ENCODE measurements at regions not wholly inside any gene's neighbourhood (a gene's known extent, or its start where the extent isn't known, plus 50 kb on each side); places are given as distances from the start of the nearest gene placed in this dataset.

DNA sequence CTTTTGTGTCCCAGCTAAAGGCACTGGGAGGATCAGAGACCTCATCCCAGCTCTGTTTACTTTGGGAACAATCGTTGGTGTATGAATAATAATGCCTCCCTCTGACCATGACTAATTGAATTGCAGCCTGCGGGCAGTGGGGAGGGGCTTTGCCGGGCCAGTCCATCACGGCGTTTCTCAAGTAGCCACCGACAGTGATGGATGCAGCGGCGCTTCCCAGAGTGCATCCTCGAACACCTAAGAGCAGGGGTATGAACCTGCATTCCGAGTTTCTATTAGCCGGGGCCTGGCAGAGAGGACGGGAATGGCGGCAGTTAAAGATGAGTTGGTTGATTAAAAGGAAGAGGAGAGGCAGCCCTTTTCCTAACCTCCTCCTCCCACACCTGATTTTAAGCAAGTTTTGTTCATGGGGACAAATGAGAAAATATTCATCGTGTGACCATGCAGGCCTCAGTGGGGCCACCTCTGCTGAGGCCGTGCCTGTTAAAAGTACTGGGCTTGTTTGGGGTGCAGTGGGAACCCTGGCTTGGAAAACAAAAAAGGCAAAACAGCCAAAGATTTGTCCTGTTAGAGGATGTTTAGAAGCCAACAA is 154.1 kb downstream of the FOXA2 start:
- no peak for DNase-seq

DNA sequence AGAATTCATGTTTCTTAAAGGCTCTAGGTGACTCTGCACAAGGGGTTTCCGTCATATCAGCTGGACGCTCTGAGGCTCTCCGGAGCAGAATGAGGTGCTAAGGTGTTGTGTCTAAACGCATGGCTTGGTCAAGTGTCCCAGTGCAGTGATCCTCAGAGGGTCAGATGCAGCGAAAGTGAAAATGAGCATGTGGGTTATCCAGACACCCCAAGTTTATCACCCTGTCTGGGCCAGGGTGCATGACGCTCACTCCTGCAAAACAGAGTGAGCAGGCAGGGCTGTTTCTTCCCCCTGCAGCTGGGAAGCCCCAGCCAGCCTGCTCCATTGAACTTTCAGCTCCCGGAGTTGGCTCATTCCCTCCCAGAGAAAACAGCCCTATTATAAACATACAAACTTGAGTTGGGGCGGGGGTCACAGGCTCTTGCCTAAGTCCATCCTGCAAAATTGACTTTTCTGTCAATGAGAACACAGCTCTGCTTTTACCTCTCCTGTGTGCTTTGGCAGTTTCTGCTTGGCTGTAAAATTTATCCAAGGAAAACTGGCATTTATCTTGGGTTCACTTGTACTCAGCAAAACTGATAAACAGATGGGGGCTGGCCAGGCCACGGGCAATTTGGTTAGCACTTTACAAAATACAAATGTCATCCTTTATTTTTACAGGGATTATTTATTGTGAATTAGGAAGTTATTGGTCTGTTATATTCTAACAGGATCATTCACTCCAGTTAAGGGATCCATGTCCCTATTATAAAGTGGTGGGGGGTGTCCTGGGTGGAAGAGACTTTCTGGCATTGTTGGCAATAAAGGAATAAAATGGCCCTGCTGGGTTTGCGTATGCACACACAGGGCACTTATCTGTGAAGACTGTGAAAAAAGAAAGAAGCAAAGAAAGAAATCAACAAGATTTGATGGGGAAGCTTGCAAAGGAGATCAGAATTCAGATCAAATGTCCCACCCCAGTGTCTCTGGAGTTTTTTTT is 154.9 kb downstream of the FOXA2 start:
- DNase-seq: no peak

DNA sequence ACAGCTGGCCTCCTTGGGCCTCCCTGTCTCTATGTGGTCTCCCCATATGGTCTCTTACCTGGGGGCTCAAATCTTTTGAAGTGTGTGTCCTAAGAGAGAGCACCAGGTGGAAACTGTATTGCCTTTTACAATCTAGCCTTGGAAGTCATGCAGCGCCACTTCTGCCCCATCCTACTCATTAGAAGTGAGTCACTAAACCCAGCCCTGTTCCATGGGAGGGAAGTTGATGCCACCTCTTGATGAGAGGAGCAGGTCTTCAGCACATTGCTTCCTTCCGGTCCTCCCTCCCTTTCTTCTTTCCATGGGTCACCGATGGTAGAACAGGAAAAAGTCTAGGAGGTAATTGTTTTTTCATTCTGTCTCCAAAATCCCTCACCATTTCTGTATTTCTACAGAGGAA is 156.3 kb downstream of the FOXA2 start:
- no peak for DNase-seq

DNA sequence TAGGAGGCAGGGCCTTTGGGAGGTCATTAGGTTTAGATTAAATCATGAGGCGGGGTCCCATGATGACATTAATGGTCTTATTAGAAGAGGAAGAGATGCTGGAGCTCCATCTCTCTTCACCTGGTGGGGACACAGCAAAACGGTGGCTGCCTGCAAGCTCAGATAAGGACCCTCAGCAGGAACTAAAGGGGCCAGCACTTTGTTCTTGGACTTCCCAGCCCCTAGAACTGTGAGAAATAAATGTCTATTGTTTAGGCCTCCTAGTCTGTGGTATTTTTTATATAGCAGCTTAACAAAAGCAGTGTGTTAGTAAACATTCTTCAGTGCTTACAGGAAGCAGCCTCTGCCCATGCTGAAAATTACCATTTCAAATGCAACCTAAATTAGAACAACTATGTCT is 157.6 kb downstream of the FOXA2 start:
- DNase-seq: no peak

DNA sequence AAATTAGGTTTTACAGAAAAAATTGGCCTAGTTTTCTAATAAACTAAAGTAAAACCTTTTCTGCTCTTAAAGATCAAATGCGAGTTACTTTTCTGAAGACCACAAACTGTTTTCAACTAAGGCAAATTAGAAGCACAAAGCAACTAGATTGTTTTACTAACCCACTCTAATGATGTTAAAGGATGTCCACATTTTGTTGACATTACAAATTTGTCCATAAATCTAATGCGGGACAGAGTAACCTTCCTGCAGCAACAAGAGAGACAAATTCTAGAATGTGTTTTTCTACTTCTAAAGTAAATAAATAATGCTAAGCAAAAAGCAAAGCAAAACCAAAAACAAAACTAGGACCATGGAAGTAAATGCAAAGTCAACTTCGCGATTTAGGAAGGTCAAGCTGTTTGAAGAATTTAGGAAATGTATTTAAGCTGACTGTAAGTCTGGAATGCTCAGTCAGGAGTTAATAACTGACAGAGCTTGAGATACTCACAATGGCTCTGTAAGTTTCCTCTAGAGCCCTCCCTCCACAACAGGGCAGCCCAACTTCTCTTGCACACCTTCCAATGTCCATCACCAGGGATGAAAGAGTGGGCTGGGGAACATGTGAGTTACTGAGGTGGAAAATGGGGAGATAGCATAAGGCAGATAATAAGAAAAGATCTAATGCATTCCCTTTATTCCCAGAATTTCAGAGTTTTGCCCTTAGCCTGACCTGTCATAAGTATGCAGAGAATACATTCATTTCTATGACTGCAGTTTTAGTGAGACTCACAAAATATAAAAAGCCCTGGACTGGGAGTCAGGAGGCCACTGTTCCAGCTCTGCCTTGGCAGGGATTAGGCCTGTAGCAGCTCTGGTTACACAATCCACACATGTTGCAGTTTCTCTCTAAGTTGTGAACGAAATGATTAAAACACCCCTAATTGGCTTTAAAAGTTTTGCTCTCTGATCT is 158.8 kb downstream of the FOXA2 start:
- DNase-seq: no peak

DNA sequence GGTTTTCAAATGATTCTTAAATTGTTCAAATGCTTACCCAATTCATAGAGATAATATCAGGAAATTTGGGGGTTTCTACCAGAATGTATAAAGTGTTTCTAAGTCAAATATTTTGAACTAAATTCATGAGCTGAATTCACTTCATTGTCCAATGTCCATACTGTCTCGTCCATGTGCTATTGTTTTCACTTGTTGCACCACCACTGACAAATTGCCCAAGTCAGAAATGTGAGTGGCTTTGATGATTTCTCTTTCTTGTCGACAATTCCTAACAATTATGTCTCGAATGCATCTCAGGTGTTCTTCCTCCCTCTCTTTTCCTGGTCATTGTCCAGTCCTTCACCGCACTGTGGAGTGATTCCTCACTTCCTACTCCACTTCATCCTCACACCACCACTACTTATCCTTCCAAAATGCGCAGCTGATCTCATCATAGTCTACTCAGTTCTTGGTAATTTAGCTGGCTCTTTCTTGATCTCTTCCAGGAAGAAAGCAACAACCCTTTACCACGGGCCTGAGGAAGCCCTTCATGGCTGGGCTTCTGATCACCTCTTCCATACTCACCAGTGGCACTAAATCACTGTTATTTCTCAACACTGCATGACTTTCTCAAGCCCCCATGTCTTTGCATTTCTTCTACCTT is 161.1 kb downstream of the FOXA2 start:
- no peak for DNase-seq

DNA sequence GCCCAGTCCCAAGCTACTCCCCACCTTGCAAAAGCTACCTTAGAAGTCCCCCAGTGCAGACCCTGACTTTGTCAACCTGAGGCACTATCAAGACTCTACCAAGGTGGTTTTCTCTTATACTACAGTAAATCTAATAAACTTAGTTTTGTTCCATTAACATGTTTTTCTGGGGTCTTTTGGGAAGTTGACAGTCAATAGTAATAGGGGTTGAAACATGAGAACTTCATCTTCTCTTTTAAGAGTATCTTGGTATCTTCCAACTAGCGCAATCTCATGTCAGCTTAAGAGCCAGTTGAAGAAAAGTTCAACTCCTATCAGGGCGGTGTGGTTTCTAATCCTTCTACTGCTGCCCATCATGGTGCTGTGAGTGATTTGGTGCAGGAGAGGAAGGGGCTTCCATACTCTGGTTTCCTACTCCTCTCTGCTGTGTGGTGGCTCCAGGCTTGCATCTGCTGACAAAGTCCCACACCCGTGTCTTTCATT is 164.2 kb downstream of the FOXA2 start:
- no peak for DNase-seq

DNA sequence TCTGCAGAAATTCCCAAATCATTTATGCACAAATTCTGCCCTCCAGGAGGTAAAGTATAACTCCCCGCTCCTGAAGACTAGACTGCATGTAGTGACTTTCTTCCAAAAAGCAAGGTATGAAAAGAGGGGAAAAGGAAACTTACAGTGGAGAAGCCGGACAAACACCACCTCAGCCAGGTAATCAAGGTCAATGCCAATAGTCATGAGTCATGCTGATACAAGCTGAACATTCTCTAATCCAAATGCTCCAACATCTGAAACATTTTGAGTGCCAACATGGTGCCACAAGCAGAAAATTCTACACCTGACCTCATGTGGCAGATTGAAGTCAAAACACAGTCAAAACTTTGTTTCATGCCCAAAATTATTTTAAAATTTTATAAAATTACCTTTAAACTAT is 165.6 kb downstream of the FOXA2 start:
- DNase-seq: no peak

DNA sequence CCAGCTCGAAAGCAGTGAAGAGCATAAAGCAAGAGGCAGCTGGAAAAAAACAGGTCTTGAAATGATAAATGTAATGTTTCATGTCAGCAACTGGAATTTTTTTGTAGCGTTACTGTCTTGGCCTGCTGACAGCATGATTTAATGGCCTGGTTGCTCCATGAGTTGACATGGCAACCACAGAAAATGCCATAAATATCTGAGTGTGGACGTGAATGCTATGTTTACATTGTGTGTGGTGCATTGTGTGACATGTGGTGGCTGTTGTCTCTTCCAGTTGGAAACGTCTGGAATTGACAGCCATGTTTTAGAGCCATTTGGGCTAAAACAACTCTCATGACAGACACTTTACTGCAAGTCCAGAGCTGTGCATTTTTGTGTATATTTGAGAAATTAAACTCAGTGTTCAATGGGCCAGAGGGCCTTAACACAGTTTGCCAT is 170.0 kb downstream of the FOXA2 start:
- DNase-seq: no peak

DNA sequence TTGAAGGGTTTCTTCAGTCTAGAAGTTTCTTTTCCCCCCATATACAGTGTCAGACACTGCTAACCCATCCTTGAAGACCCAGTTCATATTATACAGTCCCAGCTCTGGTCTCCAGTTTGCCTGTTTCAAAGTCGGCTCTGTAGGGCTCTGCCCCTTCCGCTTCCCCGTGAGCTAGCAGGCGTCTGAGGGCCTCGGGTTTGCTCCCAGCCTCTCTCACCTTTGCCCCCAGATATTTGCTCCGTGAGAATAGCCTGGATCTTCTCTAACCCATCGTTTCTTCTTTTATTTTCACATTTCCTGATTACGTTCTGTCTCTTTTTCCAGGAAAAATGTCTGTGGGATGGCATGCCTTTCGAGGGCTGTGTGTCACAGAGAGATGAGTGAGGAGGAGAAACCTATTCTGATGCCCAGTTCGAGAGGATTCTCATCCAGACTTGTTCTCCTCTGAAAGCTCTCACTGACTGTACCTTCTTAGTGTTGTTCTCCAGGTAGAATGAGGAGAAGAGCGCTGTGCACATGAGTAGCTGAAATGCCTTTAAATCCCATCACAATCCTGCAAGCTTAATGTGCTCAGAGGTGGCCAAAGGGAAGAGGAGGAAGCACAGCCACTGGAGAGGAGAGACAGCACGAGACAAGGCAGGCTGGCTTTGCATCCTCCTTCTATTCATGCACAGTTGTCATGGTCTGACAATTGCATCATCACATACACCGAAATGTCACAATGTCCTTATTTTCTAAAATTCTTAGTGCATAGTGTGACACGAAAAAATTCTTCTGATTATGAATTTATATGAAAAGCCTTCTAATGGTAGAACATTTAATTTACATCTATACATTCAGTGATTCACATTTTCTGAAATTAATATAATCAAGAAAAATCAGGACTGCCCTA is 171.1 kb downstream of the FOXA2 start:
- DNase-seq: no peak

DNA sequence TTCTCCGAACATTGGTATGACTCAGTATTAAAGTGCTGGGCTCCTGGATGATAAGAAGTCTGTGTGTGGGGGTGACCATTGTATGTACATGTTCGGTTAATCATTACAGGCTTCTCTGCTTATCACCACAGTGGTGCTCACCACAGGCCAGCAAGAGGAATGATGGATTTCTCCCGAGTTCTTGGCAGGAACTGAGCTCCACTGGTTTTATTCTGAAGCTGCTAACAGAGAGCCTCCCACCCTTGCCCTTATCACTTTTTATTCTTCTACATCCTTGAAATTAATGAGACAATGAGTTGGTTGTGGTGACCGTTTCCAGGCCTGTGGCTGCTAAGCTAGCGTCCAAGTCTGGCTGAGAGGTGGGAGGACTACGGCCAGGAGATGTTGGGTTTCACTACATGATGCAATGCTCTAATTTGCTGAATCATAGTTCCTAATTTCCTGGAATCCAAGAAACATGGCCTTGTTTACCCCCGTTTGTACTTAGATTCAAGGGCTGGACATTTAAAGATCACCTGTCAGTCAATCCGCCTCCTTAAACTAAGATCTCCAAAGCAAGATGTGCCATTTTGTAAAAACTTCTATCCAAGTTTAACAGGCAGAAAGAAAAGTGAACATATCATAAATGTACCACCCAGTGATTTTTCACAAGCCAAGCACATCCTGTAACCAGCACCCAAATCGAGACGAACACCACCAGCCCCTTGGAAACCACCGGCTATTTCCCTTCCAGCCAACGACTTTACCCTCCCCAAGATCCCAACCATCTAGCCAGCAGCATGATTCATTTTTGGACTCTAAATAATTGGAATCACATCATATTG is 172.5 kb downstream of the FOXA2 start:
- no peak for DNase-seq

DNA sequence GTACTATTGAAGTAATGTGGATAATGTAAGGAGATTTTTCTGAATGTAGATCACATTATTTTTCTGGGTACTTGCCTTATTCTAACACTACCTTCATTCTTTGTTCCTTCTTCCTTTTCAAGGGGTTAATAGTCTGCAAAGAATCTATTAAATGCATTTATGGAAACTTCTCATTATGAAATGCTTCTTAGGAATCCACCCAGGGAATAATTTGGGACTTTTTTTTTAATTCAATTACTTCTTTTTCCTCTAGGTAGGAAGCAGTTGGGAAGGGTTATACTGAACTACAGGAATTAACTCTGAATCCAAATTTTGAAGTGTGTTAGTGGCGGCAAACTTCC is 173.1 kb downstream of the FOXA2 start:
- DNase-seq: no peak

DNA sequence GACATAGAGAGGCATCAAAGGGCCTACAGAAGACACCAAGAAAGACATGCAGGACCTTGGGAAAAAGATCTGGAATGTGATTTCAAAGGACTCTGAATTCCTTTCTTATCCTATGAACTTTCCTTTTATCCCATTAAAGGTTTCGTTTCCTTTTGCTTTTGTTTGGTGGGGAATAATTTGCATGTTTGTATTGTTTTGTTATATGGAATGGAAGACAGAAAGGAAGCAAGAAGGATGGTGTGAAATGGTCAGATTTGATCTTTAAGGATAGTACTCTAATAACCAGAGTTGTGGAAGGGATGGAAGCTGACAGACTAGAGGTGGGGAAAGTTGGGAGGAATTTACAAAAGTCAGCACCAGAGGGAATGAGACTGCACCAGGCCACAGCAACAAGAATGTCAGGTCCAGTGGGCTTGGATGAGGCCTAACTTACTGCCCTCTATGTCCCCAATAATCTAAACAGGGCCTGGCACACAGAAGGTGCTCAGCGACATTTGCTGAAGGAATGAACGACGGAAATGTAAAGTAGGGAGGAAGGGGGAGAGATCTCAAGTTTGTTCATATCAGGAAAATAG is 173.7 kb downstream of the FOXA2 start:
- DNase-seq: no peak

DNA sequence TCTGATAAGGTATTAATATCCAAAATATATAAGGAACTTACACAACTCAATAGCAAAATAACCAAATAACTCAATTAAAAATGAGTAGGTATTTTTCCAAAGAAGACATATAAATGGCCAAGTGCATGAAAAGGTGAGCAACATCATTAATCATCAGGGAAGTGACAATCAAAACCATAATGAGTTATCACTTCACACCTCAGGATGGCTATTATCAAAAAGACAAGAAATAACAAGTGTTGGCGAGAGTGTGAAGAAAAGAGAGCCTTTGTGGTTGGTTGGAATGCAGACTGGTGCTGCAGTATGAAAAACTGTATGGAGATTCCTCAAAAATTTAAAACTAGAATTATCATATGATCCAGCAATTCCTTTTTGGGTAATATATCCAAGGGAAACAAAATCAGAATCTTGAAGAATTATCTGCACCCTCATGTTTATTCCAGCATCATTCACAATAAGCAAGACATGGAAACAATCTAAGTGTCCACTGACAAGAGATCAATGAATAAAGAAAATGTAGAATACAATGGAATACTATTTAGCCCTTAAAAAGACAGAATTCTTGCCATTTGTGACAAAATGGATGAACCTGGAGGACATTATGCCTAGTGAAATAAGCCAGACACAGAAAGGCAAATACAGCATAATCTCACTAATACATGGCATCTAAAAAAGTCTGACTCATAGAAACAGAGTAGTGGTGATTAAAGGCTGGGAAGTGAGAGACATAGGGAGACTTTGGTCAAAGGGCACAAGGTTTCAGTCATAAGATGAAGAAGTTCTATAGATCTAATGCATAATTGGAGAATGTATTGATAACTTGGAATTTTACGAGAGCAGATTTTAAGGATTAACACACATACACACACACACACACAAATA is 175.6 kb downstream of the FOXA2 start:
- no peak for DNase-seq

DNA sequence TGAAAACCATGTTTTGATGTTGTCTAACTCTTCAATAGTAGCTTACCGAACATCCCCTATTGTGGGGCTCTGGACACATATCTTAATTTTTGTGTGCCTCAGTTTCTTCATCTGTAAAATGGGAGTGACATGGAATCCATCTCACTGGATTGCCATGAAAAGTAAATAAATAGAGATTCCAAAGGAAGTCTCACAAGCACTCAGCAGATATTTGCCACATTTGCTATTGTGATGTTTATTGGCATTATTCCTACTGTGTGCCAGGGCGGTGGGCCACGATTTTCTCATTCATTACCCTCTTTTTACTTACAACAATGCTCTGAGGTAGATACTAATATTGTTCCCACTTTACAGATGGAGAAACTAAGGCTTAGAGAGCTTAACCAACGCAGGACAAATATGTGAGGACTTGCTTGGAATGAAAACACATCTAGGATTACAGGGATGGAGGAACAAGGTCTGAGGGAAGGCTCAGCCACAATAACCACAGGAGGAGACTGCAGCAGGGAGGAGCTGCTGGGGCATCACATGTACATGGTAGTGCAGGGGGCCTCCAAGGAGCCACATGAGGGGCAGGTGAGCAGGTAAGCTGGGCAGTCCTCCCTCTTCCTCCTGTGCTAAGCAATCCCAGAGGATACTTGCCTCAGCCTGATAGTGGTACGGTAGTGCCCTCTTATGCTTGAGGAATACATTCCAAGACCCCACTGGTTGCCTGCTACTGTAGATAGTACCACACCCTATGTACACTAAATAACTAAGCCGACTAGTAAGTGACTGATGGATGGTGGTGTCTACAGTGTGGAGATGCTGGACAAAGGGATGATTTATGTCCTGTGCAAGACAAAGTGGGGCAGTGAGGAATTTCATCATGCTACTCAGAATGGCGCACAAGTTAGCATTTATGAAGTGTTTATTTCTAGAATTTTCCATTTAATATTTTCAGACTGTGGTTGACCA is 176.9 kb downstream of the FOXA2 start:
- no peak for DNase-seq

DNA sequence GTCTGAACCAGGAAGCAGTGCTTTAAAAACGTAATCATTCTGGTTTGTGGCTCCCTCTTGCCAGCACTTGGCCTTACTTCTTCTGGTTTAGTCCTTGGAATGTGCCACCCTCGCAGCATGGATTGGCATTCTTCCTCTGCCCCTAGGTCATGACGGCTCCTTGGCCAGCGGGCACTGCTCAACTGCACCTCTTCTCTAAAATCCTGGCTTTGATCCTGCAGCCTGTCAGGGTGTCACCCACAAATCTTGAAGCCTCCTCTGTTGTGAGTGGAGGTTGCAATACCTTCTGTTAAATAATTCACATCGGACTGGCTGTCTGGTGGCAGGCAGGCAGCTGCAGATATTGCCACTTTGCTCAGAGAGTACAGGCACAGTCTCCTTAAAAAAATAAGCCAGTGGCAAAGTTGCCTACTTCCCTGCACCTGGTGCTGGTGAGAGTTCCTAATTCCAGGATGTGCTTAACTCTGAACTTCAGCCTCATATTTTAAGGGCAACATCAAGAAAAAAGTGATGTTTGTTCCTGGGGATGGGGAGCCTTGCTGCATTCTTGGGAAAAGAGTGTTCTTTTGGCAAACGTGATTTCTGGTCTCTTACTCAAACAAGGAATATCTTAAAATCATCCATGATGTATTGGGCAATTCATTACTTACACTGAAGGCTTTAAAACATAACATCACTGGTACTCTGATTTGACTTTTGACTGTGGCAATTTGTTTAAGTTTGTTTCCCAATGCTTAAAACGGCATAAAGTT is 179.8 kb downstream of the FOXA2 start:
- no peak for DNase-seq

All from NK-92 treated with Interleukin-12 subunit alpha and Interleukin-12 subunit beta, amount 100 ng/mL, for 24 hours (cell line).